Neural cell (in vitro differentiated cells): ENCODE measurements at regions not wholly inside any gene's neighbourhood (a gene's known extent, or its start where the extent isn't known, plus 50 kb on each side); places are given as distances from the start of the nearest gene placed in this dataset.

ENCODE experiments used
- CTCF ChIP-seq: fragments of 450-650 bp; IDR thresholded peaks from 2 replicates; pipeline ENCODE4 v1.5.1; 2014; ENCODE audit warnings: antibody characterized with exemption, mild to moderate bottlenecking, moderate library complexity; ENCODE audit not compliant: poor library complexity, severe bottlenecking
- EP300 ChIP-seq: fragments of 450-650 bp; conservative IDR thresholded peaks from 2 replicates; pipeline ENCODE4 v1.6.1; 2014; ENCODE audit warnings: antibody characterized with exemption, mild to moderate bottlenecking, moderate library complexity; ENCODE audit not compliant: poor library complexity, severe bottlenecking
- EZH2 ChIP-seq: fragments of 200-600, 300-800 bp; shearing (Covaris generic), sonication (generic); IDR thresholded peaks from 2 replicates; pipeline ENCODE4 v1.6.1; 2014; ENCODE audit warnings: antibody characterized with exemption, low read length, borderline replicate concordance, mild to moderate bottlenecking; ENCODE audit not compliant: insufficient read depth, poor library complexity, severe bottlenecking
- MXI1 ChIP-seq: fragments of 450-650 bp; conservative IDR thresholded peaks from 2 replicates; pipeline ENCODE4 v1.6.1; 2014; ENCODE audit warnings: antibody characterized with exemption, mild to moderate bottlenecking; ENCODE audit not compliant: poor library complexity, severe bottlenecking
- POLR2AphosphoS5 ChIP-seq: IDR thresholded peaks from 2 replicates; pipeline ENCODE4 v1.6.1; 2012
- RAD21 ChIP-seq: fragments of 450-650 bp; conservative IDR thresholded peaks from 2 replicates; pipeline ENCODE4 v1.6.1; 2014; ENCODE audit warnings: antibody characterized with exemption, mild to moderate bottlenecking, moderate library complexity
- REST ChIP-seq: IDR thresholded peaks from 2 replicates; pipeline ENCODE4 v1.6.1; 2012; ENCODE audit warnings: borderline replicate concordance
- SMC3 ChIP-seq: fragments of 450-650 bp; conservative IDR thresholded peaks from 2 replicates; pipeline ENCODE4 v1.6.1; 2014; ENCODE audit warnings: antibody characterized with exemption, mild to moderate bottlenecking, moderate library complexity; ENCODE audit not compliant: poor library complexity
- TAF1 ChIP-seq: IDR thresholded peaks from 2 replicates; pipeline ENCODE4 v1.6.1; 2012; ENCODE audit warnings: low read depth

GRCh38 chrX:6770936-6771335 lies 236.0 kb upstream of the VCX3A start:
- no peak for TF ChIP-seq CTCF
- TF ChIP-seq EP300: no peak
- TF ChIP-seq EZH2: no peak
- TF ChIP-seq POLR2AphosphoS5: no peak
- no peak for TF ChIP-seq TAF1
- no peak for TF ChIP-seq RAD21
- TF ChIP-seq REST: no peak
- TF ChIP-seq SMC3: no peak
- no peak for TF ChIP-seq MXI1
